HEK293 (cell line): ENCODE measurements at regions not wholly inside any gene's neighbourhood (a gene's known extent, or its start where the extent isn't known, plus 50 kb on each side); places are given as distances from the start of the nearest gene placed in this dataset.
"Not testable (repeated sequence)": the region's sequence is repeated elsewhere in the genome, so short reads cannot be mapped to it uniquely, and the experiment has no call there.

ENCODE experiments used
- CTCF ChIA-PET: fragments of 350-600 bp; formaldehyde crosslinking; extraction: SDS; loops from one replicate; lab custom pipeline; 2021; ENCODE audit warnings: antibody characterized with exemption; lab: Yijun Ruan, JAX
- POLR2A ChIA-PET: fragments of 300-600 bp; formaldehyde crosslinking; extraction: SDS; loops from one replicate; lab custom pipeline; 2020; ENCODE audit warnings: antibody characterized with exemption, inconsistent platforms; lab: Yijun Ruan, JAX
- H3K27ac ChIP-seq: fragments of 200-500 bp; sonication (Bioruptor generic); 2 replicates; pipeline ENCODE4 v1.5.1; 2014; ENCODE audit warnings: low read depth, low read length, control low read depth, inconsistent platforms; ENCODE audit errors: extremely low read depth
- H3K36me3 ChIP-seq, 2 experiments: fragments of 200-500 bp in 1 of 2; sonication (Bioruptor generic) in 1 of 2; 1 replicate in 1 of 2; 2 replicates in 1 of 2; pipeline ENCODE4 v1.5.1; 2014 to 2017; ENCODE audit warnings: inconsistent platforms in 2 of 2, low read length in 2 of 2; ENCODE audit not compliant: control insufficient read depth in 2 of 2, insufficient read depth in 1 of 2
- H3K4me1 ChIP-seq: fragments of 200-500 bp; sonication (Bioruptor generic); 2 replicates; pipeline ENCODE4 v1.5.1; 2014; ENCODE audit warnings: mild to moderate bottlenecking, low read length, inconsistent platforms; ENCODE audit not compliant: control insufficient read depth, insufficient read depth
- H3K4me3 ChIP-seq: 2 replicates; pipeline ENCODE4 v1.5.1; 2011; ENCODE audit warnings: low read depth, mild to moderate bottlenecking, control low read depth, low read length, moderate library complexity
- H3K9me3 ChIP-seq: fragments of 200-500 bp; sonication (Bioruptor generic); 2 replicates; pipeline ENCODE4 v1.5.1; 2014; ENCODE audit warnings: low read depth, low read length, inconsistent platforms; ENCODE audit not compliant: control insufficient read depth, insufficient read depth
- GLI4 ChIP-seq: fragments of 450-650 bp; formaldehyde crosslinking; IDR thresholded peaks from 2 replicates; pipeline ENCODE4 v1.5.1; 2016; ENCODE audit warnings: missing biosample characterization, missing genetic modification characterization
- HOXD13 ChIP-seq: sonication (generic); formaldehyde crosslinking; IDR thresholded peaks from 2 replicates; pipeline ENCODE4 v1.8.0; 2022; ENCODE audit warnings: missing genetic modification reagents, borderline replicate concordance
- KLF9 ChIP-seq: fragments of 450-650 bp; formaldehyde crosslinking; IDR thresholded peaks from 2 replicates; pipeline ENCODE4 v1.5.1; 2016; ENCODE audit warnings: missing biosample characterization, missing genetic modification characterization, low read depth
- REST ChIP-seq: fragments of 450-650 bp; formaldehyde crosslinking; IDR thresholded peaks from 2 replicates; pipeline ENCODE4 v1.5.1; 2016; ENCODE audit warnings: missing biosample characterization, missing genetic modification characterization
- WT1 ChIP-seq: fragments of 450-650 bp; formaldehyde crosslinking; IDR thresholded peaks from 2 replicates; pipeline ENCODE4 v1.5.1; 2016; ENCODE audit warnings: missing biosample characterization, missing genetic modification characterization
- YY2 ChIP-seq: fragments of 450-650 bp; formaldehyde crosslinking; IDR thresholded peaks from 2 replicates; pipeline ENCODE4 v1.5.1; 2016; ENCODE audit warnings: missing biosample characterization, missing genetic modification characterization
- ZBTB1 ChIP-seq: fragments of 450-650 bp; formaldehyde crosslinking; IDR thresholded peaks from 2 replicates; pipeline ENCODE4 v1.5.1; 2016; ENCODE audit warnings: missing biosample characterization, missing genetic modification characterization
- ZBTB26 ChIP-seq: fragments of 450-650 bp; formaldehyde crosslinking; optimal IDR thresholded peaks from 2 replicates; pipeline ENCODE3; 2016; ENCODE audit warnings: missing biosample characterization, mild to moderate bottlenecking, missing genetic modification characterization
- ZNF112 ChIP-seq: fragments of 450-650 bp; formaldehyde crosslinking; IDR thresholded peaks from 2 replicates; pipeline ENCODE4 v1.5.0; 2017; ENCODE audit warnings: missing biosample characterization, missing genetic modification characterization
- ZNF114 ChIP-seq: fragments of 450-650 bp; formaldehyde crosslinking; IDR thresholded peaks from 2 replicates; pipeline ENCODE4 v1.5.0; 2017; ENCODE audit warnings: missing biosample characterization, missing genetic modification characterization
- ZNF138 ChIP-seq: fragments of 450-650 bp; formaldehyde crosslinking; IDR thresholded peaks from 2 replicates; pipeline ENCODE4 v1.5.1; 2016; ENCODE audit warnings: missing biosample characterization, missing genetic modification characterization, borderline replicate concordance
- ZNF16 ChIP-seq: fragments of 450-650 bp; formaldehyde crosslinking; IDR thresholded peaks from 2 replicates; pipeline ENCODE4 v1.5.1; 2016; ENCODE audit warnings: low read depth, missing biosample characterization, missing genetic modification characterization
- ZNF19 ChIP-seq: fragments of 450-650 bp; formaldehyde crosslinking; IDR thresholded peaks from 2 replicates; pipeline ENCODE4; 2016; ENCODE audit warnings: missing biosample characterization, missing genetic modification characterization, low read depth
- ZNF24 ChIP-seq: fragments of 450-650 bp; formaldehyde crosslinking; IDR thresholded peaks from 2 replicates; pipeline ENCODE4 v1.5.1; 2016; ENCODE audit warnings: missing biosample characterization, missing genetic modification characterization
- ZNF266 ChIP-seq: fragments of 450-650 bp; formaldehyde crosslinking; IDR thresholded peaks from 2 replicates; pipeline ENCODE4 v1.5.1; 2016; ENCODE audit warnings: missing biosample characterization, missing genetic modification characterization, low read depth
- ZNF311 ChIP-seq: fragments of 450-650 bp; formaldehyde crosslinking; IDR thresholded peaks from 2 replicates; pipeline ENCODE4 v1.5.1; 2017; ENCODE audit warnings: missing biosample characterization, missing genetic modification characterization, borderline replicate concordance
- ZNF426 ChIP-seq: fragments of 450-650 bp; formaldehyde crosslinking; IDR thresholded peaks from 2 replicates; pipeline ENCODE4 v1.5.1; 2017; ENCODE audit warnings: missing biosample characterization, missing genetic modification characterization, mild to moderate bottlenecking, inconsistent platforms, moderate library complexity
- ZNF449 ChIP-seq: fragments of 450-650 bp; formaldehyde crosslinking; IDR thresholded peaks from 2 replicates; pipeline ENCODE4 v1.5.1; 2017; ENCODE audit warnings: missing biosample characterization, mild to moderate bottlenecking, missing genetic modification characterization, moderate library complexity
- ZNF510 ChIP-seq: fragments of 450-650 bp; formaldehyde crosslinking; IDR thresholded peaks from 2 replicates; pipeline ENCODE4 v1.5.1; 2018; ENCODE audit warnings: mild to moderate bottlenecking, missing genetic modification characterization, missing biosample characterization; ENCODE audit not compliant: insufficient replicate concordance
- ZNF521 ChIP-seq: fragments of 450-650 bp; formaldehyde crosslinking; IDR thresholded peaks from 2 replicates; pipeline ENCODE4 v1.5.1; 2017; ENCODE audit warnings: missing biosample characterization, mild to moderate bottlenecking, missing genetic modification characterization
- ZNF529 ChIP-seq: fragments of 450-650 bp; formaldehyde crosslinking; IDR thresholded peaks from 2 replicates; pipeline ENCODE4 v1.5.1; 2017; ENCODE audit warnings: missing genetic modification characterization, missing biosample characterization; ENCODE audit not compliant: insufficient replicate concordance
- ZNF548 ChIP-seq: fragments of 450-650 bp; formaldehyde crosslinking; IDR thresholded peaks from 2 replicates; pipeline ENCODE4 v1.5.1; 2016; ENCODE audit warnings: missing biosample characterization, missing genetic modification characterization
- ZNF596 ChIP-seq: fragments of 450-650 bp; IDR thresholded peaks from 2 replicates; pipeline ENCODE4 v1.5.0; 2018; ENCODE audit warnings: missing biosample characterization, mild to moderate bottlenecking, missing genetic modification characterization, moderate library complexity
- ZNF600 ChIP-seq: fragments of 450-650 bp; formaldehyde crosslinking; IDR thresholded peaks from 2 replicates; pipeline ENCODE4 v1.5.1; 2016; ENCODE audit warnings: missing biosample characterization, missing genetic modification characterization
- ZNF670 ChIP-seq: fragments of 450-650 bp; formaldehyde crosslinking; IDR thresholded peaks from 2 replicates; pipeline ENCODE4 v1.5.1; 2016; ENCODE audit warnings: missing biosample characterization, missing genetic modification characterization, low read depth
- ZSCAN16 ChIP-seq: fragments of 450-650 bp; formaldehyde crosslinking; IDR thresholded peaks from 2 replicates; pipeline ENCODE4 v1.5.1; 2016; ENCODE audit warnings: missing biosample characterization, missing genetic modification characterization
- ZSCAN18 ChIP-seq: fragments of 450-650 bp; formaldehyde crosslinking; IDR thresholded peaks from 2 replicates; pipeline ENCODE4 v1.5.1; 2016; ENCODE audit warnings: missing biosample characterization, missing genetic modification characterization

- Histone ChIP-seq H3K27ac (no peak overlapping the region), H3K36me3 (no peaks in the 10 kb centered on the region), H3K9me3 (no peaks in the 10 kb centered on the region), H3K4me1 (no peaks in the 10 kb centered on the region), H3K4me3 (no peak overlapping the region)
- no peak for TF ChIP-seq GLI4 (tag by site-specific recombination)
- no peak for TF ChIP-seq ZNF548
- no peak for TF ChIP-seq ZBTB26 (tag by site-specific recombination)
- TF ChIP-seq ZNF114 (tag by site-specific recombination), result no peak
- no peak for TF ChIP-seq YY2 (tag by site-specific recombination)
- TF ChIP-seq ZNF510 (tag by site-specific recombination), result no peak
- no peak for TF ChIP-seq WT1 (tag by site-specific recombination)
- TF ChIP-seq ZSCAN18 (tag by site-specific recombination), result no peak
- TF ChIP-seq ZNF112 (tag by site-specific recombination), result no peak
- TF ChIP-seq ZNF596, result no peak
- TF ChIP-seq ZNF16, result no peak
- no peak for TF ChIP-seq ZSCAN16 (tag by site-specific recombination)
- no peak for TF ChIP-seq ZNF529 (tag by site-specific recombination)
- TF ChIP-seq ZNF426, result no peak
- no peak for TF ChIP-seq ZNF600 (tag by site-specific recombination)
- no peak for TF ChIP-seq ZNF670 (tag by site-specific recombination)
- ChIA-PET POLR2A (no interaction called here), CTCF (interaction anchor here (0.6 to 2.1 kb wide), 2 partner anchors 27 to 40 kb away, joined by 5 to 6 read pairs; no protein-coding TSS in a partner anchor)
Measured at GRCh38 chr2:47727956-47728355, 55.0 kb upstream of the MSH6 start.

- H3K36me3 ChIP-seq, H3K4me1 ChIP-seq, POLR2A ChIA-PET, H3K27ac ChIP-seq, H3K4me3 ChIP-seq, H3K9me3 ChIP-seq: not testable (repeated sequence)
- CTCF ChIA-PET, result interaction anchor here (0.6 to 0.7 kb wide), 2 partner anchors 41 to 165 kb away, joined by 3 read pairs; no protein-coding TSS in a partner anchor
Measured at GRCh38 chr2:47726978-47727377, 56.0 kb upstream of the MSH6 start.

GRCh38 chr2:47725808-47726207, 57.1 kb upstream of the MSH6 start:
- Histone ChIP-seq H3K27ac (no peak overlapping the region), H3K36me3 (no peaks in the 10 kb centered on the region), H3K9me3 (no peaks in the 10 kb centered on the region), H3K4me3 (no peak overlapping the region), H3K4me1 (no peaks in the 10 kb centered on the region)
- CTCF ChIA-PET, result no interaction called here
- POLR2A ChIA-PET, result no interaction called here
- TF ChIP-seq HOXD13 (CRISPR knock-in tag), result no peak
- no peak for TF ChIP-seq ZNF449
- TF ChIP-seq ZNF521 (tag by site-specific recombination), result no peak
- TF ChIP-seq ZNF19 (tag by site-specific recombination), result no peak
- TF ChIP-seq ZNF24 (tag by site-specific recombination), result no peak
- no peak for TF ChIP-seq ZNF311 (tag by site-specific recombination)
- no peak for TF ChIP-seq ZNF266 (tag by site-specific recombination)
- TF ChIP-seq ZNF600 (tag by site-specific recombination), result no peak
- no peak for TF ChIP-seq ZNF138 (tag by site-specific recombination)
- no peak for TF ChIP-seq REST (tag by site-specific recombination)
- TF ChIP-seq ZBTB1 (tag by site-specific recombination), result no peak
- TF ChIP-seq KLF9 (tag by site-specific recombination), result no peak
